MCF 10A (cell line): ENCODE measurements at regions not wholly inside any gene's neighbourhood (a gene's known extent, or its start where the extent isn't known, plus 50 kb on each side); places are given as distances from the start of the nearest gene placed in this dataset.
"Not testable (repeated sequence)": the region's sequence is repeated elsewhere in the genome, so short reads cannot be mapped to it uniquely, and the experiment has no call there.

ENCODE experiments used
- BruUV-seq: library from RNA; stranded (reverse); fragments of 400-500 nt; replicated peaks from 2 replicates; lab custom pipeline; 2021; lab: Mats Ljungman, UMichigan
- CTCF ChIA-PET: fragments of 300-600 bp; sonication (Branson Sonifier 250); formaldehyde crosslinking; extraction: SDS; loops from one replicate; lab custom pipeline; 2021; ENCODE audit warnings: antibody characterized with exemption, inconsistent platforms; lab: Yijun Ruan, JAX
- POLR2A ChIA-PET: fragments of 300-600, 350-650 bp; sonication (Branson Sonifier 250); formaldehyde crosslinking; extraction: SDS; loops from one replicate; lab custom pipeline; 2020; ENCODE audit warnings: antibody characterized with exemption, inconsistent platforms; lab: Yijun Ruan, JAX
- DNase-seq: peaks from one replicate; pipeline ENCODE4 v3.0.0-alpha.2; 2018; ENCODE audit not compliant: unreplicated experiment
- H3K27ac Mint-ChIP-seq: one replicate; pipeline ENCODE4 v1.8.0; 2022; ENCODE audit warnings: mild to moderate bottlenecking, low read depth, mixed read lengths; ENCODE audit not compliant: unreplicated experiment
- H3K27me3 Mint-ChIP-seq: one replicate; pipeline ENCODE4 v1.8.0; 2022; ENCODE audit warnings: mixed read lengths; ENCODE audit not compliant: insufficient read depth, unreplicated experiment
- H3K36me3 Mint-ChIP-seq: one replicate; pipeline ENCODE4 v1.8.0; 2022; ENCODE audit warnings: mild to moderate bottlenecking, moderate library complexity, mixed read lengths; ENCODE audit not compliant: insufficient read depth, unreplicated experiment
- H3K4me1 Mint-ChIP-seq: one replicate; pipeline ENCODE4 v1.8.0; 2022; ENCODE audit warnings: mixed read lengths; ENCODE audit not compliant: insufficient read depth, unreplicated experiment
- H3K4me3 Mint-ChIP-seq: one replicate; pipeline ENCODE4 v1.8.0; 2022; ENCODE audit warnings: mild to moderate bottlenecking, moderate library complexity, mixed read lengths; ENCODE audit not compliant: unreplicated experiment
- H3K9me3 Mint-ChIP-seq: one replicate; pipeline ENCODE4 v1.8.0; 2022; ENCODE audit warnings: mixed read lengths; ENCODE audit not compliant: unreplicated experiment
- CTCF ChIP-seq: fragments of 200-600 bp; IDR thresholded peaks from one replicate; pipeline ENCODE4 v1.8.0; 2022; ENCODE audit warnings: antibody characterized with exemption, mild to moderate bottlenecking; ENCODE audit not compliant: unreplicated experiment
- intact Hi-C: fragments of 100-400 bp; cut with micrococcal nuclease; formaldehyde crosslinking; loops from 2 replicates; pipeline ENCODE4 v1.14.1; 2022

GRCh38 chr3:154926721-154927120, 153.4 kb upstream of the MME start:
- TF ChIP-seq CTCF, result no peak
- BruUV-seq, result no TSS peak
- ChIA-PET POLR2A (interaction anchor here (0.8 to 1.1 kb wide), 2 partner anchors 28 to 45 kb away, joined by 3 read pairs; no protein-coding TSS in a partner anchor), CTCF (interaction anchor here (0.5 to 1.4 kb wide), 6 partner anchors 21 to 396 kb away, joined by 3 to 5 read pairs (median 4); no protein-coding TSS in a partner anchor)
- H3K27me3 Mint-ChIP-seq, result no peaks in the 10 kb centered on the region
- H3K4me3 Mint-ChIP-seq, result no peak overlapping the region
- peaks cover 8% of the 10 kb centered on the region for H3K4me1 Mint-ChIP-seq
- no peaks in the 10 kb centered on the region for H3K36me3 Mint-ChIP-seq
- no peaks in the 10 kb centered on the region for H3K9me3 Mint-ChIP-seq
- no peak overlapping the region for H3K27ac Mint-ChIP-seq
- intact Hi-C loops, result no loop called here
- DNase-seq, result no peak

- ChIA-PET CTCF (no interaction called here), POLR2A (no interaction called here)
- no peak overlapping the region for H3K27ac Mint-ChIP-seq
- H3K36me3 Mint-ChIP-seq, result no peaks in the 10 kb centered on the region
- intact Hi-C loops, result no loop called here
- TF ChIP-seq CTCF, result no peak
- no peak overlapping the region for H3K4me3 Mint-ChIP-seq
- no peaks in the 10 kb centered on the region for H3K4me1 Mint-ChIP-seq
- no peak for DNase-seq
- no TSS peak for BruUV-seq
- no peaks in the 10 kb centered on the region for H3K9me3 Mint-ChIP-seq
- no peaks in the 10 kb centered on the region for H3K27me3 Mint-ChIP-seq
Measured at GRCh38 chr3:154921351-154921750, 158.8 kb upstream of the MME start.

- no peak for TF ChIP-seq CTCF
- ChIA-PET POLR2A (no interaction called here), CTCF (no interaction called here)
- H3K4me1 Mint-ChIP-seq, result no peaks in the 10 kb centered on the region
- no peak overlapping the region for H3K4me3 Mint-ChIP-seq
- no peak for DNase-seq
- no TSS peak for BruUV-seq
- H3K27ac Mint-ChIP-seq, result no peak overlapping the region
- no peaks in the 10 kb centered on the region for H3K27me3 Mint-ChIP-seq
- H3K9me3 Mint-ChIP-seq, result peaks cover 10% of the 10 kb centered on the region
- H3K36me3 Mint-ChIP-seq, result no peaks in the 10 kb centered on the region
- intact Hi-C loops, result no loop called here
Measured at GRCh38 chr3:154919226-154919625, 160.9 kb upstream of the MME start.

- no peaks in the 10 kb centered on the region for H3K27me3 Mint-ChIP-seq
- H3K27ac Mint-ChIP-seq, result peak overlapping the region; percentile 52
- peaks cover 5% of the 10 kb centered on the region for H3K4me1 Mint-ChIP-seq
- H3K9me3 Mint-ChIP-seq, result peaks cover 9% of the 10 kb centered on the region
- H3K4me3 Mint-ChIP-seq, result no peak overlapping the region
- ChIA-PET CTCF (interaction anchor here (0.6 to 2.5 kb wide), 8 partner anchors 23 to 447 kb away, joined by 3 to 8 read pairs (median 4); no protein-coding TSS in a partner anchor), POLR2A (interaction anchor here (0.8 to 0.9 kb wide), 2 partner anchors 67 to 311 kb away, joined by 3 read pairs; no protein-coding TSS in a partner anchor)
- BruUV-seq, result no TSS peak
- intact Hi-C loops, result loop anchor here (1.0 kb wide), 1 partner anchor 419 kb away; no protein-coding TSS in a partner anchor
- H3K36me3 Mint-ChIP-seq, result no peaks in the 10 kb centered on the region
- peak; percentile 50 for DNase-seq
- peak; percentile 18 for TF ChIP-seq CTCF
Measured at GRCh38 chr3:154904328-154904727, 175.8 kb upstream of the MME start.

- intact Hi-C loops, DNase-seq, H3K36me3 Mint-ChIP-seq, H3K27me3 Mint-ChIP-seq, CTCF ChIA-PET, H3K9me3 Mint-ChIP-seq, BruUV-seq, POLR2A ChIA-PET, H3K4me3 Mint-ChIP-seq, H3K27ac Mint-ChIP-seq, H3K4me1 Mint-ChIP-seq: not testable (repeated sequence)
Measured at GRCh38 chr3:154902495-154902894, 177.6 kb upstream of the MME start.
